ENCODE measurements at regions not wholly inside any gene's neighbourhood (a gene's known extent, or its start where the extent isn't known, plus 50 kb on each side); places are given as distances from the start of the nearest gene placed in this dataset.

- TF ChIP-seq CTCF (IDR thresholded peaks at IDR 0.05; ENCODE audit: low read depth, low read length, missing control alignments), result no peak
- no peak overlapping the region for H3K4me3 ChIP-seq (ENCODE audit: low read depth, low read length)
- DNase-seq (ENCODE audit: low read depth), result no peak
- in situ Hi-C loops (cut with HindIII; ENCODE audit: low sequenced_read_pairs), result no loop called here
Observed at GRCh38 chr6:44641344-44642031, 254.0 kb downstream of the CDC5L start.

DNA sequence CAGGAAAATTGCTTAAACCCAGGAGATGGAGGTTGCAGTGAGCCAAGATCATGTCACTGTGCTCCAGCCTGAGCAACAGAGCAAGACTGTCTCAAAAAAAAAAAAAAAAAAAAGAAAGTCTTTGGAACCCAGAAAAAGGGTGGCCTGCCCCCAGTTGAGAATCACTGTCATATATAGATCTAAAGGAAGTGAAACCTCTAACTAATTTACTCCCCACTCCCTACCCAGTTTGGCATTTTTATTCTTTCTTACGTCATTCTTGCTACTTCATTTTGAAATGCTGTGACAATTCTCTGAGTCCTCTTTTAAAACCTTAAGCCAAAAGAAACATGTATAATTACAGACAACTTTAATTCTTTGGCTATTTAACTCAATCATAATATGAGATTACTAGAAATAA is 254.8 kb downstream of the CDC5L start:
- no peak for TF ChIP-seq CTCF (IDR thresholded peaks at IDR 0.05; ENCODE audit: low read depth, low read length, missing control alignments)
- DNase-seq (ENCODE audit: low read depth), result no peak
- in situ Hi-C loops (cut with HindIII; ENCODE audit: low sequenced_read_pairs), result no loop called here
- H3K4me3 ChIP-seq (ENCODE audit: low read depth, low read length), result no peak overlapping the region

- no peak for DNase-seq (ENCODE audit: low read depth)
- in situ Hi-C loops (cut with HindIII; ENCODE audit: low sequenced_read_pairs), result no loop called here
- no peak overlapping the region for H3K4me3 ChIP-seq (ENCODE audit: low read depth, low read length)
- no peak for TF ChIP-seq CTCF (IDR thresholded peaks at IDR 0.05; ENCODE audit: low read depth, low read length, missing control alignments)
Observed at GRCh38 chr6:44642870-44643522, 255.5 kb downstream of the CDC5L start.

GRCh38 chr6:44645276-44645675 is 257.8 kb downstream of the CDC5L start:
- no peak for DNase-seq (ENCODE audit: low read depth)
- no peak overlapping the region for H3K4me3 ChIP-seq (ENCODE audit: low read depth, low read length)
- no peak for TF ChIP-seq CTCF (IDR thresholded peaks at IDR 0.05; ENCODE audit: low read depth, low read length, missing control alignments)
- in situ Hi-C loops (cut with HindIII; ENCODE audit: low sequenced_read_pairs), result no loop called here

GRCh38 chr6:44646355-44646754 is 258.8 kb downstream of the CDC5L start:
- H3K4me3 ChIP-seq (ENCODE audit: low read depth, low read length), result no peak overlapping the region
- no peak for TF ChIP-seq CTCF (IDR thresholded peaks at IDR 0.05; ENCODE audit: low read depth, low read length, missing control alignments)
- DNase-seq (ENCODE audit: low read depth), result peak; percentile 88
- in situ Hi-C loops (cut with HindIII; ENCODE audit: low sequenced_read_pairs), result no loop called here

- no peak overlapping the region for H3K4me3 ChIP-seq (ENCODE audit: low read depth, low read length)
- in situ Hi-C loops (cut with HindIII; ENCODE audit: low sequenced_read_pairs), result loop anchor here (25.0 kb wide), 2 partner anchors 438 to 1288 kb away; no protein-coding TSS in a partner anchor
- TF ChIP-seq CTCF (IDR thresholded peaks at IDR 0.05; ENCODE audit: low read depth, low read length, missing control alignments), result no peak
- DNase-seq (ENCODE audit: low read depth), result peak; percentile 74
Observed at GRCh38 chr6:44649365-44650025, 262.0 kb downstream of the CDC5L start.
